ENCODE measurements at regions not wholly inside any gene's neighbourhood (a gene's known extent, or its start where the extent isn't known, plus 50 kb on each side); places are given as distances from the start of the nearest gene placed in this dataset.

DNA sequence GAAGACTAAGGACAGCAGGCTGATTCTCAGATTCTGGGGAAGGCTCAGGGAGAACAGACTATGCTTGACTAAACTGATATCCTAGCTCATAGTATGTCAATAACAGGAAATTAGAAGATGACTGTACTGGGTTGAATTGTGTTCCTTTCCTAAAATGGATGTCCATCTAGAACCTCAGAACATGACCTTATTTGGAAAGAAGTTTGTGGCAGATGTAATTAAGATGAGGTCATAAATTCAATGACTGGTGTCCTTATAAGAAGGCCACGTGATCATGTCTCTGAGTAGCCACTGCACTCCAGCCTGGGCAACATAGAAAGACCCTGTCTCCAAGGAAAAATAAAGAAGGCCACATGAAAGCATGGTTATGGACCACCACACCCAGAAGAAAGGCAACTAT is 113.9 kb upstream of the STMND1 start:
- H2BK12ac ChIP-seq (ENCODE audit: insufficient read length, low read depth, low read length): no peak overlapping the region
- no peaks in the 10 kb centered on the region for H3K4me1 Mint-ChIP-seq
- no peak overlapping the region for H2AFZ ChIP-seq (ENCODE audit: low read length)
- H3K56ac ChIP-seq (ENCODE audit: insufficient read length, low read depth, low read length): no peak overlapping the region
- H4K5ac ChIP-seq (ENCODE audit: insufficient read length, low read depth, low read length): no peak overlapping the region
- H3K4ac ChIP-seq (ENCODE audit: low read depth, low read length): no peak overlapping the region
- no peak overlapping the region for H3K27ac Mint-ChIP-seq
- WGBS (ENCODE audit: extremely low coverage, insufficient read length, low lambda C conversion rate): no CpG with 5 or more reads among the region's 1 CpG
- H3K4me1 ChIP-seq (ENCODE audit: insufficient read depth, low read length): no peaks in the 10 kb centered on the region
- H4K20me1 ChIP-seq (ENCODE audit: control insufficient read depth, insufficient read depth, insufficient read length): no peaks in the 10 kb centered on the region
- H2BK20ac ChIP-seq (ENCODE audit: low read depth, low read length, poor library complexity, severe bottlenecking): no peak overlapping the region
- no peak overlapping the region for H3K23ac ChIP-seq (ENCODE audit: insufficient read length, low read depth, low read length)
- H3K4me2 ChIP-seq (ENCODE audit: insufficient read depth, insufficient read length, low read length): no peak overlapping the region
- no peaks in the 10 kb centered on the region for H3K23me2 ChIP-seq (ENCODE audit: insufficient read length, low read depth, low read length, poor library complexity, severe bottlenecking)
- no peak overlapping the region for H3K27ac ChIP-seq (ENCODE audit: insufficient read length, low read depth, low read length)
- H2BK5ac ChIP-seq (ENCODE audit: insufficient read length, low read length): no peak overlapping the region
- no peak overlapping the region for H4K91ac ChIP-seq (ENCODE audit: insufficient read length, low read depth, low read length)
- no peak overlapping the region for H2AK5ac ChIP-seq (ENCODE audit: insufficient read length, low read length)
- no peaks in the 10 kb centered on the region; the same call in 1 of the 2 replicates for H3K27me3 Mint-ChIP-seq (ENCODE audit: low read depth)
- no peak overlapping the region for H4K8ac ChIP-seq (replicated peaks; ENCODE audit: insufficient read length, low read depth, low read length)
- no peaks in the 10 kb centered on the region for H3K79me2 ChIP-seq (ENCODE audit: insufficient read depth, low read length)
- H2BK15ac ChIP-seq (ENCODE audit: low read depth, low read length): no peak overlapping the region
- H3K36me3 Mint-ChIP-seq (ENCODE audit: insufficient read depth in 1 of 3, low read depth in 3 of 3): peaks cover 6 to 19% (median 9%) of the 10 kb centered on the region in 3 experiments; a peak in 6 of 7 replicates
- H3K9me3 Mint-ChIP-seq: peaks cover 22 to 24% of the 10 kb centered on the region in 2 experiments
- no peak overlapping the region for H3K4me3 Mint-ChIP-seq
- no peak overlapping the region for H3T11ph ChIP-seq (ENCODE audit: low read length)
- no peaks in the 10 kb centered on the region for H3K9me3 ChIP-seq (ENCODE audit: control insufficient read depth, low read depth, low read length)
- no peak overlapping the region for H3K14ac ChIP-seq (ENCODE audit: insufficient read depth, low read length)
- H3K9ac ChIP-seq (ENCODE audit: extremely low read depth, insufficient read length, low read length): no peak overlapping the region
- DNase-seq: no peak
- H2BK120ac ChIP-seq (ENCODE audit: low read depth, low read length, poor library complexity, severe bottlenecking): no peak overlapping the region
- TF ChIP-seq CTCF (conservative IDR thresholded peaks at IDR 0.05): no peak
- no peaks in the 10 kb centered on the region for H3K79me1 ChIP-seq (ENCODE audit: insufficient read depth, low read depth, low read length, poor library complexity, severe bottlenecking)
- no peaks in the 10 kb centered on the region for H3K27me3 ChIP-seq (ENCODE audit: insufficient read depth, low read length)
- H3K18ac ChIP-seq (ENCODE audit: insufficient read length, low read depth, low read length): no peak overlapping the region
